GM18517 (cell line): ENCODE measurements at regions not wholly inside any gene's neighbourhood (a gene's known extent, or its start where the extent isn't known, plus 50 kb on each side); places are given as distances from the start of the nearest gene placed in this dataset.

Experiments
- ATAC-seq: cut with Tn5 transposase; IDR thresholded peaks from one replicate; pipeline ENCODE4 v1.9.1; 2021; ENCODE audit warnings: mild to moderate bottlenecking, moderate library complexity; ENCODE audit not compliant: unreplicated experiment

DNA sequence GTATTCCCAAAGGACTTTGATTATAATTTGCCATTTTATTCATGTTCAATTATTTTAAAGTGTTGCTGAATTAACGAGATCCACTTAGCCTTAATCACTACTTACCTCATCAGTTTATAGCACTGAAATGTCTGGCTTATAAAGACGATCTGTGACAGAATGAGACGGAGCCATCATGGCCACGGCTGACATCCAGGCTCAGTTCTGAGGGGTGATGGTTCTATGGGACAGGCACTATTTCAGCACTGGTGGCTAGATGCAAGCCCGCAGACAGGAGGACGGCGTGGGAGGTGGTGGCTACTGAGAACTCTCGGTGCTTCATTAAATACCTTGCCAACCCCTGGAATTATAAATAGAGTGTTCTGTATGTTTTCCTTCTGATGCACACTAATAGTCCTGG lies 1084.2 kb upstream of the TENM3 start:
- no peak for ATAC-seq

DNA sequence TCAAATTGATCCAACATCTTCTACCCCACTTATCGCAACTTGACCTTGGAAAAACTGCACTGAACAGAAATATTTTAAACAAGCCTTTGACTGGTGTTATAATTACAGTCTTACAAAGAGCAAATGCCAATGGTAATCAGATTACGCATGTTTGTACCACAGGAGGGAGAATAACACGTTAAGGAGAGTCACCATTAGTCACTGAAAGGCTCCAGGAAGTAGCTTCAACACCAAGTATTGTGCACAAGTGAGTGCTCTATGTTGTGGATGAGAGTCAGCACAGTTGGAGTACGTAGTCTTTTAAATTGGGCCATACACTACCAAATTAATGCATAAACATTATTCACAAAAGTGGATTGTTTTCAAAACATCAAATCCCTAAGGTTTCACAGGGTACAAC lies 1081.5 kb upstream of the TENM3 start:
- no peak for ATAC-seq

DNA sequence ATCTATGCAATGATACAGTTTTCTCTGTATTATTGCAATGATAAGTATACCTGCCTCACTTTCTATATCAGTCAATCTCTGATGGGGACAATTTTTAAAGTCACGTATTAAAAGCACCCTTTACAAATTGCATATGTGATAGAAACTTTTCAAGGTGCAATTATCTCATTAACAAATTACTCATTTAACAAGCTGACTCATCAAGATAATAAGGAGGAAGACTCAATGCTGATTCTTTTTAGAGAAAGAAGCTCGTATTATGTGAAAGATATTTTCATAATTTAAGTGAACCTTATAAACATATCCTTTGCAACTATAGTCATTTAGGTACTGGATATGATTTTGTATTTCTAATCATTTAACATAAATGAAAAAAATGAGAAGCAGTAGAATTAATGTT lies 1080.9 kb upstream of the TENM3 start:
- no peak for ATAC-seq

DNA sequence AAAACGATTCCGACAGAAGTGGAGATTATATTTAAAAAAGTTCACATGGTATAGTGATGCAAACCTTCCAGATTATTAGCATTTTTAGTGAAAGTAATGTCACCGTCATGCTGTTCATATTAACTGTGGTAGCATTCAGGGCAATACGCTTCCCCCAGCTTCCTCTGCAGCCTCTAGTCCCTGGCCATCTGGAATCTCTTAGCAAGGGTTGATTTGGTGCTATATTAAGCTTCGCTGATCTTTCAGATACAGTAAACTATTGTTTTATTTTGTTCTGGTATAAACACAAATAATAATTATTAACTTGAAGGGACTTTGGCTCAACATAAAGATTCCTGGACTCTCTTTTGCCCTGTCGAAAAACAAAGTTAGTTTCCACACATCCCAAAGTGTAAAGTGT lies 1080.5 kb upstream of the TENM3 start:
- no peak for ATAC-seq

- no peak for ATAC-seq
Measured at GRCh38 chr4:181166742-181167399, 1076.3 kb upstream of the TENM3 start.

DNA sequence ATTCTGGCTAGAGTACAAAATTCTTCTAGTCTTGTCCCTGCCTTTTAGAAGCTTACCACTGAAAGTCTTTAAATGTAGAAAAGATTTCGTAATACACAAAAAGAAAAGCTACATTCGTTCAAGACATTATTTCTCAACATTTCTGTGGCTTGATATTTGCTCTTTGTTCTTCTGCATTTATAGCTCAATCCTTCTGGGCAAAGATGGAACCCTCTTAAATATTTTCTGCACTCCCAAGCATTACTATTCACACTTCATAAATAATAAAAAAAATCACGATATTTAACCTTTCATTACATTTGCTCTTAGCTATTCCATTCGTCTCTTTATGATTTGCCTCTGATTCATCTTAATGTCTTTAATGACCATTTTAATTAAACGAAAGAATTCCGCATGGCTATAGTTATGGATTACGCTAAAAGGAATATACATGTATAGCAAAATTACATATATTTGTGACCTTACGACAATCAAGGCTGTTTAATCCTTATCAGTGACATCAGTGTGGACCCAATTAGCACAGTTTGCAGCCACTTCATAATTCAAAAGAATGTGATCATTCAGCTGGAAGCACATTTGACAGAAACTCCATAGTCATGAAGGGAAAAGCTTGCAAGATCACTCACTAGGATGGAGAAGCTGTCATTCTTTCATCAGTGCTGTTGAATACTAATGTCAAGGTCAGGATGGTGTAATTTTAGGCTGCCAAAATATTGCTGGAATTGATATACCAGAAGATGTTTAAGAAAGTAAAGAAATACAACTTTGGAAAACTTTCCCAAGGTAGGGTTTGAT lies 1075.0 kb upstream of the TENM3 start:
- ATAC-seq: no peak

- ATAC-seq: no peak
Measured at GRCh38 chr4:181173046-181173445, 1070.2 kb upstream of the TENM3 start.

GRCh38 chr4:181176306-181176705 lies 1066.9 kb upstream of the TENM3 start:
- ATAC-seq: no peak

DNA sequence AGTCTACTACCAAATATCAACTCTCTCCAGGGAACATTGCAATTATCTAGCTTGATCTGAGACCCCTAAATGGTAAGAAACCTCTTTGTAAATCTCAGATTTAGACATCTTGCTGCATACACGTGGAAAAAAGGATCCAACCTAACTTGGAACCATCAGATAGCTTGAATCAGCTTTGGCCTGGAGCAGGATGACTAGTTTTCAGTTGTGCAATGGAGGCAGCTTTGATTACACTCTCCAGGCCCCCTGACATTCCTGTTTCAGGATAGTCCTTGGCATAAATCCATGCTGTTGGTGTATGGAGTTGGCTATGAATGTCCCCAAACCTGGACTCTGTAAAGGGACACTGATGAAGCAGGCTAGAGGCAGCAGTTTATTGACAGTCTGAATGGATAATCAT lies 1061.9 kb upstream of the TENM3 start:
- ATAC-seq: no peak

- ATAC-seq: no peak
Measured at GRCh38 chr4:181189751-181190150, 1053.5 kb upstream of the TENM3 start.

GRCh38 chr4:181193131-181193930 lies 1049.9 kb upstream of the TENM3 start:
- no peak for ATAC-seq

DNA sequence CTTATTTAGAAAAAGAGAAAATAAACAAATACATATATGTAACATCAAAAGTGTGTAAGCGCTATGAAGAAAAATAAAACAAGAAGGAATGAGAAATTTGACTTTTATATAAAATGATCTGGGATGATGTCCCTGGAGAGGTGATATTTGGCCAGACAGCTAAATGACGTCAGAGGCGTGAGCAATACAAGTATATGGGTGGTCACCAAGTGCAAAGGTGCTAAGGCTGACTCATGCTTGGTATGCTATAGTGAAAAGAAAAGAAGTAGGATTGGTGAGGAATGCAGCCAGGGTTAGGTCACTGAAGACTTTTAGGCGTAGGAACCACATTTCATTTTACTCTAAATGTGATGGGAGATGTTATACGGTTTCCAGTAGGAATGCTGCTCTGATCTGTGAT lies 1049.1 kb upstream of the TENM3 start:
- ATAC-seq: no peak

- ATAC-seq: no peak
Measured at GRCh38 chr4:181200076-181200475, 1043.1 kb upstream of the TENM3 start.

- ATAC-seq: no peak
Measured at GRCh38 chr4:181202240-181202639, 1041.0 kb upstream of the TENM3 start.

DNA sequence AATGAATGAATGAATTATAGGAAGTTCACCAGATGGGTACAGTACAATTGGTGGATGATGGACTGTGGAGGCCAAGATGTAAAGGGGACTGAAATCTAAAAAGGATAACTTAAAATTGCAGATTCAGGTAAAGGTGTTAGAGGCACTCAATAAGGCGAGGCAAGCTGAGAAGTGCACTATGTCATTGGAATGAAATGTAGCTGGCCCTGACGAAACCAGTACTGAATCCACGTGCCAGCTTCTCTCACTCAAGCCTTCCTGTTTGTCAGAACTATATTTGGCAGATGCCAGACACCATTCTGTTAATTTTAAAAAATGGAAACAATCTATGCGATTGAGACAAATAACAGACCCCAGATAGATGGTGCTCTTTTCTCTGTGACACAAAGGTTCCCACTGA lies 1039.1 kb upstream of the TENM3 start:
- ATAC-seq: no peak

- ATAC-seq: no peak
Measured at GRCh38 chr4:181213551-181213950, 1029.7 kb upstream of the TENM3 start.

DNA sequence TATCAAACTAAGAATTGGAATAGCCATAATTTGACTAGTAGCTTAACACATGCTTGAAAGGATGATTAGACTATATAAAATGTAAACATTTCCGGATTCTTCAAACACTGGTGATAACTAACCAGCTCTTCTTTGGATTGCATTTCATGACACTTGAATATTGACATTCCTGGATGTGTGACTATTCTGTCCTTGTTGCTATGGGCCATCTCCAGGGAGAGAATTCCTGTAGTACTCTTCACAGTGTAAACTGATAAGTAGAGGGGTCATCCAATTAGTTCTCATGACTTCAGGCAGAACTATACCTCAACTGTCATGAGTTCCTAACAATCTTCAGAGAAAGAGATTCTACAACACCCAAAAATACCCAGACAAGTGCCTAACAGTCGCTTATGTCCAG lies 1026.7 kb upstream of the TENM3 start:
- no peak for ATAC-seq

DNA sequence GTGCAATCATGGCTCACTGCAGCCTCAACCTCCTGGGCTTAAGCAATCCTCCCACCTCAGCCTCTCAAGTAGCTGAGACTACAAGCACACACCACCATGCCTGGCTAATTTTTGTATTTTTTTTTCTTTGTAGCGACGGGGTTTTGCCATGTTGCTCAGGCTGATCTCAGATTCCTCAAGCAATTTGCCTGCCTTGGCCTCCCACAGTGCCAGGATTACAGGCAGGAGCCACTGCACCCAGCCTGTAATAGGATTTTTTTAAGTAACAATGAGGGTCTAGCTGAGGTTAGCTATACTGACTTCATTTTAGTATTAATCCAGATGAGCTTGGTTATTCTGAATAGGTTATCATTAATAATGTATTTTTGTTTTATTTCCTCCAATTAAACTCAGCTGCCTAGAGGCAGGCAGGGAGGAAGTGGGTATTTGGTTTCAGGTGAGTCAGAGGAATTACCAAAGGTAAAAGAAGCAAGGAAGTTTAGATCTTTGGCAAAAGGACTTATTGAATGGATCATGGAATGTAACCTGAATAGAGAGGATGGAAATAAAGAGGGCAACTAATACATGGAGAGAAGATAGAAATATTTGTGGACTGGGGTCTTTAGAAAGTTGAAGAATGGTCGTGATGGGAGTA lies 1023.3 kb upstream of the TENM3 start:
- no peak for ATAC-seq

DNA sequence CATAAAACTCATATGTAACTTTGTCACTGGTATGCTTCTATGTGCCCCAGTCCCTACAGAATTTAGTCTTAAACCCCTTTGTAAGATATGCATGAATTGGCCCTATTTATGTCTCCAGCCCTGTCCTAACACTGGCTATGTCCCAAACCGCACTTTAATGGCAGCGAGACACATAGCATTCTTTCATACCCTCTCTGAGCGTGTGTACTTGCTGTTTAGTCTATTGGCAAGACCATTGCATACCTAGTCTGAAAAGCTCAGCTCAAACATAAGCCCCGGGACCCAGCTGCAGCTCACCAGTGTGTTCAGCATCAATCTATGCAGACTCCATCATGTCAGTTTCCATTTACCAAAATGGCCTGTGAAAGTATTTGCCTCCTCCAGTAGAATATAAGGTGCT lies 1018.4 kb upstream of the TENM3 start:
- no peak for ATAC-seq

- no peak for ATAC-seq
Measured at GRCh38 chr4:181225616-181226261, 1017.5 kb upstream of the TENM3 start.
